Panc1 (cell line): ENCODE measurements at regions not wholly inside any gene's neighbourhood (a gene's known extent, or its start where the extent isn't known, plus 50 kb on each side); places are given as distances from the start of the nearest gene placed in this dataset.

Source experiments
- CTCF ChIP-seq: fragments of 450-650 bp; IDR thresholded peaks from 2 replicates; pipeline ENCODE4 v1.5.1; 2017; ENCODE audit warnings: mild to moderate bottlenecking
- POLR2AphosphoS5 ChIP-seq: IDR thresholded peaks from 2 replicates; pipeline ENCODE4 v1.6.1; 2012; ENCODE audit warnings: mild to moderate bottlenecking, low read depth, low read length, moderate library complexity
- TCF7L2 ChIP-seq: IDR thresholded peaks from 2 replicates; pipeline ENCODE4 v1.6.1; 2011; ENCODE audit warnings: mild to moderate bottlenecking, low read depth, low read length, inconsistent platforms
- TF ChIP-seq, protein P1 (sequence below), 2 experiments: IDR thresholded peaks; 2 replicates each; pipeline ENCODE4 v1.6.1; 2011 to 2012; ENCODE audit warnings: low read depth in 2 of 2, control low read depth in 1 of 2, low read length in 1 of 2, mild to moderate bottlenecking in 1 of 2, moderate library complexity in 1 of 2; ENCODE audit not compliant: insufficient read depth in 1 of 2

DNA sequence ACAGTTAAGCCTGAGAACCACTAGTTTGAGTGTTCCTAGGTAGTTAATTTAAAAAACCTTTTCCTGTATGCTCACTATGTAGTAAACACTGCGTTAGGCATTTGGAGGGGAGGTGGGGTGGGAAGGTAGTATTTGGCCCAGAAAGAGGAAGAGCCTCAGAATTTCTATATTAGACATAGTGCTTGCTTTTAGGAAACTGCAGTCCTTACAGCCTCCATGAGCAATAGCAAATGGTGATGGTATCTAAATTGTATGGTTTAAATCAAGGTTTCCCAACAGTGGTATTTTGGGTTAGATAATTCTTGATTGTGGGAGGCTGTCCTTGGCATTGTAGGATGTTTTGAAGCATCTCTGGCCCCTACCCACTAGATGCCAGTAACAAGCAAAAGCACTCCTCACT lies 61.5 kb upstream of the RIPOR2 start:
- TF ChIP-seq POLR2AphosphoS5 (no peak), CTCF (no peak), TCF7L2 (no peak)
- TF ChIP-seq, protein P1, sequence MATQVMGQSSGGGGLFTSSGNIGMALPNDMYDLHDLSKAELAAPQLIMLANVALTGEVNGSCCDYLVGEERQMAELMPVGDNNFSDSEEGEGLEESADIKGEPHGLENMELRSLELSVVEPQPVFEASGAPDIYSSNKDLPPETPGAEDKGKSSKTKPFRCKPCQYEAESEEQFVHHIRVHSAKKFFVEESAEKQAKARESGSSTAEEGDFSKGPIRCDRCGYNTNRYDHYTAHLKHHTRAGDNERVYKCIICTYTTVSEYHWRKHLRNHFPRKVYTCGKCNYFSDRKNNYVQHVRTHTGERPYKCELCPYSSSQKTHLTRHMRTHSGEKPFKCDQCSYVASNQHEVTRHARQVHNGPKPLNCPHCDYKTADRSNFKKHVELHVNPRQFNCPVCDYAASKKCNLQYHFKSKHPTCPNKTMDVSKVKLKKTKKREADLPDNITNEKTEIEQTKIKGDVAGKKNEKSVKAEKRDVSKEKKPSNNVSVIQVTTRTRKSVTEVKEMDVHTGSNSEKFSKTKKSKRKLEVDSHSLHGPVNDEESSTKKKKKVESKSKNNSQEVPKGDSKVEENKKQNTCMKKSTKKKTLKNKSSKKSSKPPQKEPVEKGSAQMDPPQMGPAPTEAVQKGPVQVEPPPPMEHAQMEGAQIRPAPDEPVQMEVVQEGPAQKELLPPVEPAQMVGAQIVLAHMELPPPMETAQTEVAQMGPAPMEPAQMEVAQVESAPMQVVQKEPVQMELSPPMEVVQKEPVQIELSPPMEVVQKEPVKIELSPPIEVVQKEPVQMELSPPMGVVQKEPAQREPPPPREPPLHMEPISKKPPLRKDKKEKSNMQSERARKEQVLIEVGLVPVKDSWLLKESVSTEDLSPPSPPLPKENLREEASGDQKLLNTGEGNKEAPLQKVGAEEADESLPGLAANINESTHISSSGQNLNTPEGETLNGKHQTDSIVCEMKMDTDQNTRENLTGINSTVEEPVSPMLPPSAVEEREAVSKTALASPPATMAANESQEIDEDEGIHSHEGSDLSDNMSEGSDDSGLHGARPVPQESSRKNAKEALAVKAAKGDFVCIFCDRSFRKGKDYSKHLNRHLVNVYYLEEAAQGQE (IDR thresholded peaks at IDR 0.05; ENCODE audit: insufficient read depth in 1 of 2, low read depth in 2 of 2, low read length in 1 of 2) = no peak
